ENCODE measurements at regions not wholly inside any gene's neighbourhood (a gene's known extent, or its start where the extent isn't known, plus 50 kb on each side); places are given as distances from the start of the nearest gene placed in this dataset.
"Not testable (repeated sequence)": the region's sequence is repeated elsewhere in the genome, so short reads cannot be mapped to it uniquely, and the experiment has no call there.

GRCh38 chr10:46169736-46170135 lies 117.1 kb upstream of the ANTXRL start:
- no peak overlapping the region for H3K4me3 Mint-ChIP-seq
- peaks cover 4% of the 10 kb centered on the region for H3K27me3 Mint-ChIP-seq
- H3K9me3 Mint-ChIP-seq: no peaks in the 10 kb centered on the region
- no peaks in the 10 kb centered on the region for H3K36me3 Mint-ChIP-seq
- no peaks in the 10 kb centered on the region for H3K4me1 Mint-ChIP-seq (ENCODE audit: unreplicated experiment)
- H3K27ac Mint-ChIP-seq: no peak overlapping the region
- no peak for TF ChIP-seq CTCF (conservative IDR thresholded peaks at IDR 0.05)
- no peak for DNase-seq (ENCODE audit: extremely low spot score, unreplicated experiment)

GRCh38 chr10:46170789-46171188 lies 116.0 kb upstream of the ANTXRL start:
- H3K4me1 Mint-ChIP-seq (ENCODE audit: unreplicated experiment): no peaks in the 10 kb centered on the region
- H3K4me3 Mint-ChIP-seq: no peak overlapping the region
- H3K9me3 Mint-ChIP-seq: no peaks in the 10 kb centered on the region
- DNase-seq (ENCODE audit: extremely low spot score, unreplicated experiment): no peak
- peaks cover 4% of the 10 kb centered on the region for H3K27me3 Mint-ChIP-seq
- no peak for TF ChIP-seq CTCF (conservative IDR thresholded peaks at IDR 0.05)
- H3K27ac Mint-ChIP-seq: no peak overlapping the region
- H3K36me3 Mint-ChIP-seq: no peaks in the 10 kb centered on the region

- no peak overlapping the region for H3K4me3 Mint-ChIP-seq
- no peak overlapping the region for H3K27ac Mint-ChIP-seq
- H3K9me3 Mint-ChIP-seq: no peaks in the 10 kb centered on the region
- DNase-seq (ENCODE audit: extremely low spot score, unreplicated experiment): no peak
- H3K27me3 Mint-ChIP-seq: peaks cover 4% of the 10 kb centered on the region
- H3K36me3 Mint-ChIP-seq: no peaks in the 10 kb centered on the region
- TF ChIP-seq CTCF (conservative IDR thresholded peaks at IDR 0.05): no peak
- no peaks in the 10 kb centered on the region for H3K4me1 Mint-ChIP-seq (ENCODE audit: unreplicated experiment)
These were observed 115.1 kb upstream of the ANTXRL start for GRCh38 chr10:46171661-46172060.

GRCh38 chr10:46175296-46175695 lies 111.5 kb upstream of the ANTXRL start:
- no peak overlapping the region for H3K4me3 Mint-ChIP-seq
- H3K27ac Mint-ChIP-seq: no peak overlapping the region
- no peak for DNase-seq (ENCODE audit: extremely low spot score, unreplicated experiment)
- no peaks in the 10 kb centered on the region for H3K9me3 Mint-ChIP-seq
- H3K4me1 Mint-ChIP-seq (ENCODE audit: unreplicated experiment): no peaks in the 10 kb centered on the region
- H3K36me3 Mint-ChIP-seq: no peaks in the 10 kb centered on the region
- peaks cover 4% of the 10 kb centered on the region for H3K27me3 Mint-ChIP-seq
- no peak for TF ChIP-seq CTCF (conservative IDR thresholded peaks at IDR 0.05)

GRCh38 chr10:46175831-46176230 lies 111.0 kb upstream of the ANTXRL start:
- TF ChIP-seq CTCF (conservative IDR thresholded peaks at IDR 0.05): no peak
- no peak overlapping the region for H3K4me3 Mint-ChIP-seq
- H3K36me3 Mint-ChIP-seq: no peaks in the 10 kb centered on the region
- H3K4me1 Mint-ChIP-seq (ENCODE audit: unreplicated experiment): no peaks in the 10 kb centered on the region
- H3K27me3 Mint-ChIP-seq: peaks cover 4% of the 10 kb centered on the region
- DNase-seq (ENCODE audit: extremely low spot score, unreplicated experiment): no peak
- no peaks in the 10 kb centered on the region for H3K9me3 Mint-ChIP-seq
- H3K27ac Mint-ChIP-seq: no peak overlapping the region

- peaks cover 11% of the 10 kb centered on the region for H3K27me3 Mint-ChIP-seq
- not testable (repeated sequence) for H3K36me3 Mint-ChIP-seq; DNase-seq (ENCODE audit: extremely low spot score, unreplicated experiment); H3K4me3 Mint-ChIP-seq; H3K4me1 Mint-ChIP-seq (ENCODE audit: unreplicated experiment); H3K27ac Mint-ChIP-seq; H3K9me3 Mint-ChIP-seq
These were observed 99.4 kb upstream of the ANTXRL start for GRCh38 chr10:46187431-46187830.

All from type B pancreatic cell (in vitro differentiated cells).